ENCODE measurements at regions not wholly inside any gene's neighbourhood (a gene's known extent, or its start where the extent isn't known, plus 50 kb on each side); places are given as distances from the start of the nearest gene placed in this dataset.
"Not testable (repeated sequence)": the region's sequence is repeated elsewhere in the genome, so short reads cannot be mapped to it uniquely, and the experiment has no call there.

- no peak for DNase-seq (ENCODE audit: low read depth)
Observed at GRCh38 chr10:30531751-30532530, 97.6 kb downstream of the LYZL2 start.

DNA sequence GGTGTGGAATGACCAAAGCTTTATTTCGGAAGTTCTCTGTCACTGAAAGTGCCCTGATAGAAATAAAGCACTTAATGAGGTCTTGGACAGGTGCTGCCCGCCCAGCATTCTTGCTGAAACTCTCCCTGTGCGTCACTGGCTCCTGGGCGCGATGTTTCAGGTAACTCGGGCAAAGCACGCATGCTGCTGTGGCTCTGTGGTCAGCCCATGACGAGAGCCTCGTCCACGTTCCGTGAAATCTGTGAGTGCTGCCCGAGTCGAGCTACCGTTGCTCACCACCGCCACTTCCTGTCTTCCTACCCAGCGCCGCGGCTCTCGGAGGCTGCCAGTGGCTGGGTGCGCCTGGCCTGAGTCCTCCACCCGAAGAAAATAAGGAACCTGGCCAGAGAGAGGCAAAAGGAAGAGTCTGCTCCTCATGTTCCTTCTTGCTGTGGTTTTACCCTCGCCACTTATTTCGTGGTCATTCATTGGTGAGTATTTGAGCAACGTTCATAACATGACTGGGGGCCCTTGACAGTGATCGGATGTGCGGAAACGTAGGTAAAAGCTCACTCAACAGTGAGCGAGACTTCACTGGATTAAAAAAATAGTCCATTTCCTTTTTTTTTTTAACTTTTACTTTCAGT is 95.5 kb downstream of the MAP3K8 start:
- no peak for DNase-seq (ENCODE audit: low read depth)

DNA sequence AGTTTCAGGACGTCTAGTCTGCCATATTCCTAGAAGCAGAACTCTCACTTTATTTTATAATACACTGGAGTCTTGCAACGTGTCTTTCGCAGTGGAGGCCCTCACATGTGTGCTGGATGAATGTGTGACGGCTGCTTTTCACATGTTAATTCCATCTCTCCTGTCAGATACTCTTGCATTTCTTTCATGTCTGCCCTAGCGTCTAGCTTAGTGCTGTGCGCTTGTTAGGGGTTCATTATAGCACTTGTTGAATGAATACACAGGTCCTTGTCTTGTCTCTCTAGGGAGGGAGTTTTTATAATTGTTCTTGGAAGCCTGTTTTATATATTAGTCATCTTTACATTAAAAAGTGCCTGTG is 94.4 kb downstream of the MAP3K8 start:
- no peak for DNase-seq (ENCODE audit: low read depth)

DNA sequence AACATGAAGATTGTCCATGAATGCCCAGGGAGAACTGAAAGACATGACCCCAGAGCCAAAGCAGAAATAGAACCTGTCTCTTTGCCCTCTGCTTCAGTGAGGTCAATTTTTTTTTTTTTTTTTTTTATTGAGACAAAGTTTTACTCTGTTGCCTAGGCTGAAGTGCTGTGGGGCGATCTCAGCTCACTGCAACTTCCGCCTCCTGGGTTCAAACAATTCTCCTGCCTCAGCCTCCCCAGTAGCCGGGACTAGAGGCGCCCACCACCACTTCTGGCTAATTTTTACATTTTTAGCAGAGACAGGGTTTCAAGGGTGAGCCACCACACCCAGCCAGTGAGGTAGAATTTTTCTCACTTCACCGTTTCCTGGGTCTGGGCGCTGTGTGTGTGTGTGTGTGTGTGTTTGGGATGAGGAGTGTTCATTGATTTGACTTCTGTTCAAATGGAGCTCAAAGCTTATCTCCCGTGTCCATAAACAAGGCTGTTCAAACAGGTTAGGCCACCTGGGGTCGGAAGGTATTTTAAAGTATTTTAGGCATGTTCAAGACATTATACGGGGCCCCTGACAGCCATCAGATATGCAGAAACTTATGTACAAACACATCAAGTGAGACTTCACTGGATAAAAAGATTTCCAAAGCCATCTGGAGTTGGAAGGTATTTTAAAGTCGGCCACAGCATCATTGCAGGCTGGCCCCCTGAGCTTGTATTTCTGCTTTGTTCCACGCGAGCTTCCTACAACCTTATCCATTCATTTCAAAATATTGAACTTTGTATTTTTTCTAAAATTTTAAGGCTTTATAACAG is 93.8 kb downstream of the MAP3K8 start:
- DNase-seq (ENCODE audit: low read depth) = no peak

DNA sequence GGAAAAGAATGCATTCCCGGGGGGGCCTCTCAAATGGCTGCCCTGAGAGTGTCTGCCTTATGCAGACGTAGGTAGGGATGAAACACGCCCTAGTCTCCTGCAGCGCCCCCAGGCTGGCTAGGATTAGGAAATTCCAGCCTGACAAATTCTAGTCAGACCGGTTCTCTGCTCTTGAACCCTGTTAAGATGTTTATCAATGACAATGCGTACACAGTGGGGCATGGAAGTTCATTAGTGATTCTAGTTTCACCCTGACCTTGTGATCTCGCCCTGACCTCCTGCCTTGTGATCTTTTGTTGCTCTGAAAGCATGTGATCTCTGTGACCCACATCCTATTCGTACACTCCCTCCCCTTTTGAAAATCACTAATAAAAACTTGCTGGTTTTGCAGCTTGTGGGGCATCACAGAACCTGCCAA is 88.7 kb downstream of the MAP3K8 start:
- DNase-seq (ENCODE audit: low read depth) = not testable (repeated sequence)

- no peak for DNase-seq (ENCODE audit: low read depth)
Observed at GRCh38 chr10:30518907-30519306, 84.9 kb downstream of the MAP3K8 start.

Measured in M059J (cell line).